ENCODE measurements at regions not wholly inside any gene's neighbourhood (a gene's known extent, or its start where the extent isn't known, plus 50 kb on each side); places are given as distances from the start of the nearest gene placed in this dataset.

DNA sequence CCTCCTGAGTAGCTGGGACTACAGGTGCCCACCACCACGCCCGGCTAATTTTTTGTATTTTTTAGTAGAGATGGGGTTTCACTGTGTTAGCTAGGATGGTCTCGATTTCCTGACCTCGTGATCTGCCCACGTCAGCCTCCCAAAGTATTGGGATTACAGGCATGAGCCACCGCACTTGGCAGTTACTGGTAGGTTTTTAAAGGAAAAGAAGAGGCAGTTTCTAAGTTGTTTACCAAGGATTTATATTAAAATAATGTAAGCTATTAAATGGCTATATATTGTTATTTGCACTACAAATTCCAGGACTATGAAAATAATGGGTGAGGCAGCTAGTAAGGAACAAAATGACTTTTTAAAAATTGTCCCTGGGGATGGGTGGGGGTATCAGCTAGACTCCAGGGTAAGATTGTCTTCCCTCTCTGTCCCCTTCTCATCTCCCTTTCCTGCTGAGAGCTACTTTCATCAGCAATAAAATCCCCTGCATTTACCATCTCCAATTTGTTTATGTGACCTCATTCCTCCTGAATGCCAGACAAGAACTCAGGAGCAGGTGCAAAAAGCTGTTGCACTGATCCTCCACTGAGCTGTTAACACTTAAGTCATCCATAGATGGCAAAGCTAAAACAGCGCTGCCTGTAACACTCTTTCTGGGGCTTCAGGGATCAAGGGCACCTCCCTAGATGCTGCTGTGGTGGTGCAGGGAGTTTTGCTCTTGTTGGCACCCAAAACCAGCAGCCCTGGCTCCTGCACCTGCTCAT lies 165.2 kb downstream of the ZPLD1 start:
- H3K27me3 ChIP-seq (ENCODE audit: insufficient read depth, insufficient read length), result no peaks in the 10 kb centered on the region
- H3K4me1 ChIP-seq (ENCODE audit: insufficient read depth, insufficient read length), result no peaks in the 10 kb centered on the region
- no peak overlapping the region for H3K4me3 ChIP-seq (ENCODE audit: insufficient read length, low read depth)
- no peak for DNase-seq (ENCODE audit: low read depth, low spot score)
- H3K9ac ChIP-seq (ENCODE audit: insufficient read length, low read depth), result no peak overlapping the region
- TF ChIP-seq SUZ12 (IDR thresholded peaks at IDR 0.05; ENCODE audit: extremely low read depth, insufficient read depth, insufficient read length) (no peak), YY1 (IDR thresholded peaks at IDR 0.05; ENCODE audit: insufficient read depth, insufficient read length) (no peak), ZNF274 (IDR thresholded peaks at IDR 0.05; ENCODE audit: low read depth, low read length) (no peak)
- no peaks in the 10 kb centered on the region for H3K9me3 ChIP-seq (ENCODE audit: insufficient read depth, low read length)
- no peaks in the 10 kb centered on the region for H3K36me3 ChIP-seq (ENCODE audit: insufficient read depth, insufficient read length, low read length)

DNA sequence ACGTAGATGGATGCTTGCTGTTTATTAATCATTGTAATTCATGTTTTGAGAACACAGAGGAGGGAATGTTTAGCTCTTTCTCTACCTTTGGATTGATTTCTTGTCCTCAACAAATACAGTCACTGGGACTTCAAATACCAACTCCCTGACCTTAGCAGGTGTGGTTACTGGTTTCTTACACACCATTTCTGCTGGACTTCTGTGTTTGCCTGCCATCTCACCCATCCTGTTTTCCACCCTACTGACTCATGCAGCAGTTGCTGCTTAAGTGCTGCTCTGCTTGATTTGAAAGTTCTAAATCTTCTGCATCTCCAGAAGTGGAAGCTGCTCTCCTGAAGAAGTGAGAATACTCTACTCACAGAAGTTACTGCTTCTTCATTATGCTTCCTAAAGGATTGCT lies 170.3 kb downstream of the ZPLD1 start:
- TF ChIP-seq YY1 (IDR thresholded peaks at IDR 0.05; ENCODE audit: insufficient read depth, insufficient read length) (no peak), ZNF274 (IDR thresholded peaks at IDR 0.05; ENCODE audit: low read depth, low read length) (no peak), SUZ12 (IDR thresholded peaks at IDR 0.05; ENCODE audit: extremely low read depth, insufficient read depth, insufficient read length) (no peak)
- Histone ChIP-seq H3K4me1 (ENCODE audit: insufficient read depth, insufficient read length) (no peaks in the 10 kb centered on the region), H3K9me3 (ENCODE audit: insufficient read depth, low read length) (no peaks in the 10 kb centered on the region), H3K9ac (ENCODE audit: insufficient read length, low read depth) (no peak overlapping the region), H3K36me3 (ENCODE audit: insufficient read depth, insufficient read length, low read length) (no peaks in the 10 kb centered on the region), H3K27me3 (ENCODE audit: insufficient read depth, insufficient read length) (no peaks in the 10 kb centered on the region), H3K4me3 (ENCODE audit: insufficient read length, low read depth) (no peak overlapping the region)
- DNase-seq (ENCODE audit: low read depth, low spot score), result no peak

DNA sequence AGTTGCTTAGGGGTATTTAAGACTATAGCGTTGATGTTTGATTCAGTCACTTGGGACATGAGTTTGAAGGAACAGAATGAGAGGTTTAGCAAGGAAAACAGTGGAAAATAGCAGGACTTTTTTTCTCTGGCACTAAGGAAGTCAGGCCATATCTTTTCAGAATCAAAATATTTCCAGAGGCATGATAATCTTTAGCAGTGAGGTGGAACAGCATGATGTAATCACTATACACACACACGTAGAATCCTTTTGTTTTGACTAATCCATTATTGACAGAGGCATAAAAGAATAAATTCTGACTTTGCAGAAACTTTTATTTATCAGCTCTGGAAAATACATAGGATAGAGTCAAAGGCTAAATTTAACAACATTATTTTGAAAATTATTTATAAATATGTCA lies 174.1 kb downstream of the ZPLD1 start:
- no peak for DNase-seq (ENCODE audit: low read depth, low spot score)
- H3K4me1 ChIP-seq (ENCODE audit: insufficient read depth, insufficient read length), result no peaks in the 10 kb centered on the region
- TF ChIP-seq YY1 (IDR thresholded peaks at IDR 0.05; ENCODE audit: insufficient read depth, insufficient read length) (no peak), SUZ12 (IDR thresholded peaks at IDR 0.05; ENCODE audit: extremely low read depth, insufficient read depth, insufficient read length) (no peak), ZNF274 (IDR thresholded peaks at IDR 0.05; ENCODE audit: low read depth, low read length) (no peak)
- H3K9me3 ChIP-seq (ENCODE audit: insufficient read depth, low read length), result no peaks in the 10 kb centered on the region
- no peaks in the 10 kb centered on the region for H3K27me3 ChIP-seq (ENCODE audit: insufficient read depth, insufficient read length)
- no peak overlapping the region for H3K4me3 ChIP-seq (ENCODE audit: insufficient read length, low read depth)
- H3K36me3 ChIP-seq (ENCODE audit: insufficient read depth, insufficient read length, low read length), result no peaks in the 10 kb centered on the region
- H3K9ac ChIP-seq (ENCODE audit: insufficient read length, low read depth), result no peak overlapping the region

DNA sequence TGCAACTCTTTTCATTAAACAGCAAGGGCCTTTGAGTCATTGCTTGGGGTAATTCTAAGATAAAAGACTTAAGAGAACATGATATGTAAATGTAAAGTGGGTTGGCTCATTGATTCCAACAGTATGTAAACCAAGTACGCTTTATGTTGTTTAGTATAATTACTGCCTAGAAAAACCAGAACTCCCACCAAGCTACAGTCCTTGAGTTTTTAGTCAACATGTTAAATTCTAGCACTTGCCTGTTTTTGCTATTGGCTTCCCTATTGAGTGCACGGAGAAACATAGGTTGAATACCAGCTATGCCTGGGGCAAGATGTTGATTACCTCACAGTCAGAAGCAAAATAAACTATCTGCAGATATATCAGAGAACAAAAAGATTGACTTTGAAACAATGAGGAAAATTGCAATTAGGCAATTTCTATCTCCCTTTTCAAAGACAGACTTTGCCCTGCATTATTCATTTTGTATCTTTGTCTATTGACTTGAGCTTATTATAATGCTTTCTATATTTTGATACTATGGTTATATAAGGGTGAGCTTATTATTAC lies 179.3 kb downstream of the ZPLD1 start:
- TF ChIP-seq SUZ12 (IDR thresholded peaks at IDR 0.05; ENCODE audit: extremely low read depth, insufficient read depth, insufficient read length) (no peak), YY1 (IDR thresholded peaks at IDR 0.05; ENCODE audit: insufficient read depth, insufficient read length) (no peak), ZNF274 (IDR thresholded peaks at IDR 0.05; ENCODE audit: low read depth, low read length) (no peak)
- H3K36me3 ChIP-seq (ENCODE audit: insufficient read depth, insufficient read length, low read length), result no peaks in the 10 kb centered on the region
- H3K9ac ChIP-seq (ENCODE audit: insufficient read length, low read depth), result no peak overlapping the region
- no peaks in the 10 kb centered on the region for H3K4me1 ChIP-seq (ENCODE audit: insufficient read depth, insufficient read length)
- no peaks in the 10 kb centered on the region for H3K9me3 ChIP-seq (ENCODE audit: insufficient read depth, low read length)
- H3K27me3 ChIP-seq (ENCODE audit: insufficient read depth, insufficient read length), result no peaks in the 10 kb centered on the region
- peak; percentile 2 for DNase-seq (ENCODE audit: low read depth, low spot score)
- no peak overlapping the region for H3K4me3 ChIP-seq (ENCODE audit: insufficient read length, low read depth)

DNA sequence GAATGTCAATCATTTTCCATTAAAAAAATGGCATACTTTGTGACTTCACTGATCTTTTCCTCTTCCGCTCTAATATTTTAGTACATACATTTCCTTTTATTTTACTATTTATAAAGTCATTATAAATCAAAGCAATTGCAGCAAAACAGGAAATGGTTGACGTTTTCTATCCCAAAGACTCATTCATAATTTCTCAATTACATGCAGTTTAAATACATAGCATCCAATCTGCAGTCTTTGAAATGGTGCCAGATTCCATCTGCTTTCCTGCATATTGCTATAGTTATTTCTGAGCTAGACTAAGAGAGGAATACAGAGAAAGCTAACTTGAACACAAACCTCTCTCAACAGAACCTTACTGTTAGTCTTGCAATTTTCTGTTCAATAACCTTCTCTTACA lies 179.8 kb downstream of the ZPLD1 start:
- no peak for TF ChIP-seq ZNF274 (IDR thresholded peaks at IDR 0.05; ENCODE audit: low read depth, low read length)
- no peak for TF ChIP-seq YY1 (IDR thresholded peaks at IDR 0.05; ENCODE audit: insufficient read depth, insufficient read length)
- TF ChIP-seq SUZ12 (IDR thresholded peaks at IDR 0.05; ENCODE audit: extremely low read depth, insufficient read depth, insufficient read length), result no peak
- no peaks in the 10 kb centered on the region for H3K36me3 ChIP-seq (ENCODE audit: insufficient read depth, insufficient read length, low read length)

DNA sequence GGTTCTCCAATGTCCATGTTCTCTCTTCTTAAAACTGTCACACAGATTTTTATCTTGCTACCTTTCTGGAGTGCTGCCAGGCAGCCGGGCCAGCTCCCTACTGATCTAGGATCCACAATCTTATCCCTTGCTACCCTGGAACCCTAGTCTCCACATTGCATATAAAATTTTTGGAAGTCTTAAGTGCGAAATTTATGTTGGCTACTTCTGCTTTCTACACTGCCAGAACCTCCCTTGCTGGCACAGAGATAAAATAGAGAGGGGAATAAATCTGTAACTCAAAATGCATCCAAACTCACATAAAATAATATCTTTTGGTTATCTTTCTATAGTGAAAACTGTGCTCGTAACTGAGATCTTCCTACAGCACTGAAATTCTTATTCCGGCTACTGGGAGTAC lies 182.6 kb downstream of the ZPLD1 start:
- no peaks in the 10 kb centered on the region for H3K36me3 ChIP-seq (ENCODE audit: insufficient read depth, insufficient read length, low read length)
- H3K9ac ChIP-seq (ENCODE audit: insufficient read length, low read depth), result no peak overlapping the region
- H3K4me1 ChIP-seq (ENCODE audit: insufficient read depth, insufficient read length), result no peaks in the 10 kb centered on the region
- no peaks in the 10 kb centered on the region for H3K27me3 ChIP-seq (ENCODE audit: insufficient read depth, insufficient read length)
- no peak for TF ChIP-seq ZNF274 (IDR thresholded peaks at IDR 0.05; ENCODE audit: low read depth, low read length)
- no peak for TF ChIP-seq YY1 (IDR thresholded peaks at IDR 0.05; ENCODE audit: insufficient read depth, insufficient read length)
- TF ChIP-seq SUZ12 (IDR thresholded peaks at IDR 0.05; ENCODE audit: extremely low read depth, insufficient read depth, insufficient read length), result no peak
- H3K9me3 ChIP-seq (ENCODE audit: insufficient read depth, low read length), result no peaks in the 10 kb centered on the region
- no peak overlapping the region for H3K4me3 ChIP-seq (ENCODE audit: insufficient read length, low read depth)
- no peak for DNase-seq (ENCODE audit: low read depth, low spot score)

More for the DNA sequence above, 179.8 kb downstream of the ZPLD1 start:
- no peak for DNase-seq (ENCODE audit: low read depth, low spot score)
- H3K27me3 ChIP-seq (ENCODE audit: insufficient read depth, insufficient read length), result no peaks in the 10 kb centered on the region
- no peak overlapping the region for H3K4me3 ChIP-seq (ENCODE audit: insufficient read length, low read depth)
- H3K4me1 ChIP-seq (ENCODE audit: insufficient read depth, insufficient read length), result no peaks in the 10 kb centered on the region
- H3K9me3 ChIP-seq (ENCODE audit: insufficient read depth, low read length), result no peaks in the 10 kb centered on the region
- H3K9ac ChIP-seq (ENCODE audit: insufficient read length, low read depth), result no peak overlapping the region

DNA sequence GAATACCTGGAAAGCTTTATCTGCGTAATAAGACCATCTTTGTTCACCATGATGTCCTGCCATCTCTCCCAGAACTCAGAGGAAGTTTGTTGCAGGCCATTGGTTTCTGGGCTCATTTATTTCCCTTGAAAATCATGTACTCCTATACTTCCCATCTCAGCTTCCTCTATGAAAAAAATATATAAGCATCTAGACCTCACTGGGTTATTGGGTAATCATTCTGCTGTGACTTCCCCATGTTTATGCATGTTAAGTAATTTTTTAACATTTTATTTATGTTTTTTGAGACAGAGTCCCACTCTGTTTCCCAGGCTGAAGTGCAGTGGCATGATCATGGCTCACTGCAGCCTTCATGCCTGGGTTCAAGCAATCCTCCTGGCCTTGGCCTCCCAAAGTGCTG lies 184.5 kb downstream of the ZPLD1 start:
- Histone ChIP-seq H3K4me3 (ENCODE audit: insufficient read length, low read depth) (no peak overlapping the region), H3K36me3 (ENCODE audit: insufficient read depth, insufficient read length, low read length) (no peaks in the 10 kb centered on the region), H3K27me3 (ENCODE audit: insufficient read depth, insufficient read length) (no peaks in the 10 kb centered on the region), H3K4me1 (ENCODE audit: insufficient read depth, insufficient read length) (no peaks in the 10 kb centered on the region), H3K9me3 (ENCODE audit: insufficient read depth, low read length) (no peaks in the 10 kb centered on the region), H3K9ac (ENCODE audit: insufficient read length, low read depth) (no peak overlapping the region)
- DNase-seq (ENCODE audit: low read depth, low spot score), result no peak
- no peak for TF ChIP-seq SUZ12 (IDR thresholded peaks at IDR 0.05; ENCODE audit: extremely low read depth, insufficient read depth, insufficient read length)
- TF ChIP-seq ZNF274 (IDR thresholded peaks at IDR 0.05; ENCODE audit: low read depth, low read length), result no peak
- no peak for TF ChIP-seq YY1 (IDR thresholded peaks at IDR 0.05; ENCODE audit: insufficient read depth, insufficient read length)
